WTC11 (cell line): ENCODE measurements at regions not wholly inside any gene's neighbourhood (a gene's known extent, or its start where the extent isn't known, plus 50 kb on each side); places are given as distances from the start of the nearest gene placed in this dataset.
"Not testable (repeated sequence)": the region's sequence is repeated elsewhere in the genome, so short reads cannot be mapped to it uniquely, and the experiment has no call there.

ENCODE experiments used
- ATF1 ChIP-seq: sonication (generic); formaldehyde crosslinking; IDR thresholded peaks from 2 replicates; pipeline ENCODE4 v1.8.1; 2023; ENCODE audit warnings: mild to moderate bottlenecking, moderate library complexity, missing genetic modification reagents
- FOXP1 ChIP-seq: sonication (generic); formaldehyde crosslinking; IDR thresholded peaks from 2 replicates; pipeline ENCODE4 v1.8.0; 2022; ENCODE audit warnings: missing genetic modification reagents, mild to moderate bottlenecking, moderate library complexity, borderline replicate concordance
- GRHL2 ChIP-seq: fragments of 250-450 bp; sonication (Bioruptor Pico); IDR thresholded peaks from 2 replicates; pipeline ENCODE4 v1.8.0; 2022; ENCODE audit warnings: mild to moderate bottlenecking, moderate library complexity; ENCODE audit not compliant: insufficient replicate concordance, severe bottlenecking
- KAT7 ChIP-seq: sonication (generic); formaldehyde crosslinking; IDR thresholded peaks from 2 replicates; pipeline ENCODE4 v1.8.1; 2023; ENCODE audit warnings: missing genetic modification reagents, mild to moderate bottlenecking, borderline replicate concordance
- NFYB ChIP-seq: sonication (generic); formaldehyde crosslinking; conservative IDR thresholded peaks from 2 replicates; pipeline ENCODE4 v1.8.0; 2022; ENCODE audit warnings: low read depth, missing genetic modification reagents
- NR1H2 ChIP-seq: sonication (generic); formaldehyde crosslinking; IDR thresholded peaks from 2 replicates; pipeline ENCODE4 v1.9.0; 2021; ENCODE audit warnings: mild to moderate bottlenecking, moderate library complexity, missing genetic modification reagents
- TP53 ChIP-seq: sonication (generic); formaldehyde crosslinking; IDR thresholded peaks from 2 replicates; pipeline ENCODE4 v1.8.1; 2023; ENCODE audit warnings: mild to moderate bottlenecking, missing genetic modification reagents
- TF ChIP-seq, protein P1 (sequence below): fragments of 200-600 bp; IDR thresholded peaks from 2 replicates; pipeline ENCODE4 v1.8.0; 2022; ENCODE audit warnings: antibody characterized with exemption
- TF ChIP-seq, protein P2 (sequence below): sonication (generic); formaldehyde crosslinking; IDR thresholded peaks from 2 replicates; pipeline ENCODE4 v1.8.0; 2022; ENCODE audit warnings: mild to moderate bottlenecking, missing genetic modification reagents
- TF ChIP-seq, protein P3 (sequence below): sonication (generic); formaldehyde crosslinking; IDR thresholded peaks from 2 replicates; pipeline ENCODE4 v1.8.0; 2022; ENCODE audit warnings: mild to moderate bottlenecking, missing genetic modification reagents

DNA sequence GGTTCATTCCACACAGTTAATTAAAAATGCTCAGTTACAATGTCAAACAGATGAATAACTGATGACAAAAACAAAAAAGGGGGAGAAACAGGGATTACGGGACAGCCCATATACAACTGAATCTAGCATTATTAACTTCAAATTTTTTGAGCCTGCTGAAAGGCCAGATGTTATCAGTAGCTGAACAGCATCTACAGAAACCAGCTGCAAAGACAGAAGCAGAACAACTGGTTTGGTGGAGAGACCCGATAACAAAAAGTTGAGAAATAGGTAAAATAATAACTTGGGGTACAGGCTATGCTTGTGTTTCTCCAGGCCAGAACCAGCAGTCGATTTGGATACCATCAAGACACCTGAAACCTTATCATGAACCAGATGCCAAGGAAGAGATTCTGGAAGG lies 109.8 kb downstream of the SEPTIN7 start:
- TF ChIP-seq, protein P1, sequence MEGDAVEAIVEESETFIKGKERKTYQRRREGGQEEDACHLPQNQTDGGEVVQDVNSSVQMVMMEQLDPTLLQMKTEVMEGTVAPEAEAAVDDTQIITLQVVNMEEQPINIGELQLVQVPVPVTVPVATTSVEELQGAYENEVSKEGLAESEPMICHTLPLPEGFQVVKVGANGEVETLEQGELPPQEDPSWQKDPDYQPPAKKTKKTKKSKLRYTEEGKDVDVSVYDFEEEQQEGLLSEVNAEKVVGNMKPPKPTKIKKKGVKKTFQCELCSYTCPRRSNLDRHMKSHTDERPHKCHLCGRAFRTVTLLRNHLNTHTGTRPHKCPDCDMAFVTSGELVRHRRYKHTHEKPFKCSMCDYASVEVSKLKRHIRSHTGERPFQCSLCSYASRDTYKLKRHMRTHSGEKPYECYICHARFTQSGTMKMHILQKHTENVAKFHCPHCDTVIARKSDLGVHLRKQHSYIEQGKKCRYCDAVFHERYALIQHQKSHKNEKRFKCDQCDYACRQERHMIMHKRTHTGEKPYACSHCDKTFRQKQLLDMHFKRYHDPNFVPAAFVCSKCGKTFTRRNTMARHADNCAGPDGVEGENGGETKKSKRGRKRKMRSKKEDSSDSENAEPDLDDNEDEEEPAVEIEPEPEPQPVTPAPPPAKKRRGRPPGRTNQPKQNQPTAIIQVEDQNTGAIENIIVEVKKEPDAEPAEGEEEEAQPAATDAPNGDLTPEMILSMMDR, result not testable (repeated sequence)
- TF ChIP-seq TP53; NFYB; NR1H2; KAT7 (CRISPR knock-in tag); FOXP1 (CRISPR knock-in tag); ATF1 (CRISPR knock-in tag); GRHL2 (CRISPR knock-in tag): not testable (repeated sequence)
- TF ChIP-seq, protein P2, sequence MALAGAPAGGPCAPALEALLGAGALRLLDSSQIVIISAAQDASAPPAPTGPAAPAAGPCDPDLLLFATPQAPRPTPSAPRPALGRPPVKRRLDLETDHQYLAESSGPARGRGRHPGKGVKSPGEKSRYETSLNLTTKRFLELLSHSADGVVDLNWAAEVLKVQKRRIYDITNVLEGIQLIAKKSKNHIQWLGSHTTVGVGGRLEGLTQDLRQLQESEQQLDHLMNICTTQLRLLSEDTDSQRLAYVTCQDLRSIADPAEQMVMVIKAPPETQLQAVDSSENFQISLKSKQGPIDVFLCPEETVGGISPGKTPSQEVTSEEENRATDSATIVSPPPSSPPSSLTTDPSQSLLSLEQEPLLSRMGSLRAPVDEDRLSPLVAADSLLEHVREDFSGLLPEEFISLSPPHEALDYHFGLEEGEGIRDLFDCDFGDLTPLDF, result not testable (repeated sequence)
- TF ChIP-seq, protein P3, sequence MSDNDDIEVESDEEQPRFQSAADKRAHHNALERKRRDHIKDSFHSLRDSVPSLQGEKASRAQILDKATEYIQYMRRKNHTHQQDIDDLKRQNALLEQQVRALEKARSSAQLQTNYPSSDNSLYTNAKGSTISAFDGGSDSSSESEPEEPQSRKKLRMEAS, result not testable (repeated sequence)
